GM19467 (cell line): ENCODE measurements at regions not wholly inside any gene's neighbourhood (a gene's known extent, or its start where the extent isn't known, plus 50 kb on each side); places are given as distances from the start of the nearest gene placed in this dataset.
"Not testable (repeated sequence)": the region's sequence is repeated elsewhere in the genome, so short reads cannot be mapped to it uniquely, and the experiment has no call there.

Experiments used
- ATAC-seq: cut with Tn5 transposase; IDR thresholded peaks from one replicate; pipeline ENCODE4 v1.9.1; 2021; ENCODE audit warnings: mild to moderate bottlenecking, moderate library complexity; ENCODE audit not compliant: unreplicated experiment

- peak; percentile 97 for ATAC-seq
Observed at GRCh38 chr13:103607995-103608394, 541.8 kb upstream of the SLC10A2 start.

- ATAC-seq = no peak
Observed at GRCh38 chr13:103605546-103606326, 539.5 kb upstream of the SLC10A2 start.

GRCh38 chr13:103599870-103600269 lies 533.7 kb upstream of the SLC10A2 start:
- not testable (repeated sequence) for ATAC-seq

GRCh38 chr13:103598671-103599070 lies 532.5 kb upstream of the SLC10A2 start:
- no peak for ATAC-seq

GRCh38 chr13:103573446-103573845 lies 507.2 kb upstream of the SLC10A2 start:
- no peak for ATAC-seq

- ATAC-seq = no peak
Observed at GRCh38 chr13:103568314-103568713, 502.1 kb upstream of the SLC10A2 start.

- ATAC-seq = no peak
Observed at GRCh38 chr13:103557878-103558277, 491.7 kb upstream of the SLC10A2 start.

GRCh38 chr13:103556681-103557080 lies 490.5 kb upstream of the SLC10A2 start:
- no peak for ATAC-seq

GRCh38 chr13:103547914-103548313 lies 481.7 kb upstream of the SLC10A2 start:
- no peak for ATAC-seq

GRCh38 chr13:103546271-103546670 lies 480.1 kb upstream of the SLC10A2 start:
- no peak for ATAC-seq

- no peak for ATAC-seq
Observed at GRCh38 chr13:103542648-103543047, 476.4 kb upstream of the SLC10A2 start.

GRCh38 chr13:103540382-103540765 lies 474.2 kb upstream of the SLC10A2 start:
- no peak for ATAC-seq

- ATAC-seq = no peak
Observed at GRCh38 chr13:103539721-103540381, 473.6 kb upstream of the SLC10A2 start.

- peak; percentile 65 for ATAC-seq
Observed at GRCh38 chr13:103539265-103539664, 473.0 kb upstream of the SLC10A2 start.

GRCh38 chr13:103537616-103538015 lies 471.4 kb upstream of the SLC10A2 start:
- ATAC-seq = no peak

GRCh38 chr13:103531278-103531677 lies 465.1 kb upstream of the SLC10A2 start:
- ATAC-seq = no peak

GRCh38 chr13:103528437-103528836 lies 462.2 kb upstream of the SLC10A2 start:
- no peak for ATAC-seq

GRCh38 chr13:103525530-103525929 lies 459.3 kb upstream of the SLC10A2 start:
- ATAC-seq = no peak

- no peak for ATAC-seq
Observed at GRCh38 chr13:103523858-103524257, 457.6 kb upstream of the SLC10A2 start.

- no peak for ATAC-seq
Observed at GRCh38 chr13:103521532-103521931, 455.3 kb upstream of the SLC10A2 start.

- no peak for ATAC-seq
Observed at GRCh38 chr13:103517768-103518102, 451.5 kb upstream of the SLC10A2 start.

- peak; percentile 91 for ATAC-seq
Observed at GRCh38 chr13:103517066-103517767, 451.0 kb upstream of the SLC10A2 start.
